ENCODE measurements at regions not wholly inside any gene's neighbourhood (a gene's known extent, or its start where the extent isn't known, plus 50 kb on each side); places are given as distances from the start of the nearest gene placed in this dataset.

GRCh38 chr7:31254926-31255325 lies 85.6 kb downstream of the NEUROD6 start:
- no peaks in the 10 kb centered on the region for H3K27me3 ChIP-seq (ENCODE audit: control insufficient read depth in 3 of 3, insufficient read depth in 3 of 3, low read depth in 1 of 3, low read length in 3 of 3)
- no peak overlapping the region for H2AFZ ChIP-seq (ENCODE audit: low read length)
- H3K4me2 ChIP-seq (ENCODE audit: insufficient read depth, low read length, poor library complexity, severe bottlenecking), result no peak overlapping the region
- no peak for DNase-seq (ENCODE audit: low spot score)
- no peak overlapping the region for H2BK5ac ChIP-seq (ENCODE audit: low read length)
- no peak overlapping the region for H3K27ac ChIP-seq (replicated peaks; ENCODE audit: low read length)
- H3K4ac ChIP-seq (ENCODE audit: low read length), result no peak overlapping the region
- no peak overlapping the region for H2BK15ac ChIP-seq (ENCODE audit: low read length)
- no peak overlapping the region for H2BK120ac ChIP-seq (ENCODE audit: low read depth, low read length)
- H2AK5ac ChIP-seq (ENCODE audit: low read depth, low read length), result no peak overlapping the region
- no peak overlapping the region for H4K8ac ChIP-seq (ENCODE audit: low read depth, low read length)
- H3K9me3 ChIP-seq (replicated peaks in 1 of 2; ENCODE audit: control insufficient read depth in 2 of 2, insufficient read depth in 1 of 2, low read depth in 1 of 2, low read length in 2 of 2), result no peaks in the 10 kb centered on the region
- no peak overlapping the region for H3K4me3 ChIP-seq (ENCODE audit: low read length in 2 of 2)
- no peak overlapping the region for H3K14ac ChIP-seq (ENCODE audit: low read length)
- no peak overlapping the region for H3K9ac ChIP-seq (ENCODE audit: low read depth, low read length, poor library complexity)
- no peak overlapping the region for H4K91ac ChIP-seq (ENCODE audit: low read depth, low read length, poor library complexity)
- H3K4me1 ChIP-seq (ENCODE audit: control insufficient read depth in 2 of 2, insufficient read depth in 1 of 2, low read depth in 1 of 2, low read length in 2 of 2), result no peaks in the 10 kb centered on the region
- no peaks in the 10 kb centered on the region for H3K36me3 ChIP-seq (replicated peaks in 1 of 2; ENCODE audit: control insufficient read depth in 2 of 2, insufficient read depth in 2 of 2, low read length in 2 of 2)
- no peak overlapping the region for H2BK12ac ChIP-seq (ENCODE audit: low read length)
- H3K18ac ChIP-seq (ENCODE audit: low read length), result no peak overlapping the region
- no peak overlapping the region for H3K23ac ChIP-seq (ENCODE audit: low read depth, low read length, poor library complexity)
- no CpG with 5 or more reads among the region's 1 CpG for WGBS, 2 donors (ENCODE audit: extremely low coverage in 2 of 2, insufficient read length in 2 of 2, insufficient replicate concordance in 1 of 2)
- H3K79me1 ChIP-seq (ENCODE audit: low read depth, low read length), result no peaks in the 10 kb centered on the region

- no CpG with 5 or more reads among the region's 4 CpGs for WGBS, 2 donors (ENCODE audit: extremely low coverage in 2 of 2, insufficient read length in 2 of 2, insufficient replicate concordance in 1 of 2)
- Histone ChIP-seq H3K9ac (ENCODE audit: low read depth, low read length, poor library complexity) (no peak overlapping the region), H3K4ac (ENCODE audit: low read length) (no peak overlapping the region), H3K18ac (ENCODE audit: low read length) (no peak overlapping the region), H3K9me3 (replicated peaks in 1 of 2; ENCODE audit: control insufficient read depth in 2 of 2, insufficient read depth in 1 of 2, low read depth in 1 of 2, low read length in 2 of 2) (no peaks in the 10 kb centered on the region), H3K27me3 (ENCODE audit: control insufficient read depth in 3 of 3, insufficient read depth in 3 of 3, low read depth in 1 of 3, low read length in 3 of 3) (no peaks in the 10 kb centered on the region), H2AFZ (ENCODE audit: low read length) (no peak overlapping the region), H4K8ac (ENCODE audit: low read depth, low read length) (no peak overlapping the region), H3K79me1 (ENCODE audit: low read depth, low read length) (no peaks in the 10 kb centered on the region), H2BK120ac (ENCODE audit: low read depth, low read length) (no peak overlapping the region), H2BK5ac (ENCODE audit: low read length) (no peak overlapping the region), H3K36me3 (replicated peaks in 1 of 2; ENCODE audit: control insufficient read depth in 2 of 2, insufficient read depth in 2 of 2, low read length in 2 of 2) (no peaks in the 10 kb centered on the region), H3K4me2 (ENCODE audit: insufficient read depth, low read length, poor library complexity, severe bottlenecking) (no peak overlapping the region), H4K91ac (ENCODE audit: low read depth, low read length, poor library complexity) (no peak overlapping the region), H2BK15ac (ENCODE audit: low read length) (no peak overlapping the region), H2BK12ac (ENCODE audit: low read length) (no peak overlapping the region), H3K14ac (ENCODE audit: low read length) (no peak overlapping the region), H3K27ac (replicated peaks; ENCODE audit: low read length) (no peak overlapping the region), H2AK5ac (ENCODE audit: low read depth, low read length) (no peak overlapping the region), H3K23ac (ENCODE audit: low read depth, low read length, poor library complexity) (no peak overlapping the region), H3K4me1 (ENCODE audit: control insufficient read depth in 2 of 2, insufficient read depth in 1 of 2, low read depth in 1 of 2, low read length in 2 of 2) (no peaks in the 10 kb centered on the region), H3K4me3 (ENCODE audit: low read length in 2 of 2) (no peak overlapping the region)
- no peak for DNase-seq (ENCODE audit: low spot score)
Measured at GRCh38 chr7:31253532-31253931, 87.0 kb downstream of the NEUROD6 start.

GRCh38 chr7:31251441-31251840 lies 89.1 kb downstream of the NEUROD6 start:
- H4K91ac ChIP-seq (ENCODE audit: low read depth, low read length, poor library complexity), result no peak overlapping the region
- no peak overlapping the region for H2AK5ac ChIP-seq (ENCODE audit: low read depth, low read length)
- no peak overlapping the region for H3K9ac ChIP-seq (ENCODE audit: low read depth, low read length, poor library complexity)
- H3K36me3 ChIP-seq (replicated peaks in 1 of 2; ENCODE audit: control insufficient read depth in 2 of 2, insufficient read depth in 2 of 2, low read length in 2 of 2), result no peaks in the 10 kb centered on the region
- no peak overlapping the region for H3K18ac ChIP-seq (ENCODE audit: low read length)
- H3K9me3 ChIP-seq (replicated peaks in 1 of 2; ENCODE audit: control insufficient read depth in 2 of 2, insufficient read depth in 1 of 2, low read depth in 1 of 2, low read length in 2 of 2), result no peaks in the 10 kb centered on the region
- H2BK120ac ChIP-seq (ENCODE audit: low read depth, low read length), result no peak overlapping the region
- H2BK12ac ChIP-seq (ENCODE audit: low read length), result no peak overlapping the region
- no peak overlapping the region for H2BK15ac ChIP-seq (ENCODE audit: low read length)
- H3K23ac ChIP-seq (ENCODE audit: low read depth, low read length, poor library complexity), result no peak overlapping the region
- no peak for DNase-seq (ENCODE audit: low spot score)
- H3K79me1 ChIP-seq (ENCODE audit: low read depth, low read length), result no peaks in the 10 kb centered on the region
- H3K4me1 ChIP-seq (ENCODE audit: control insufficient read depth in 2 of 2, insufficient read depth in 1 of 2, low read depth in 1 of 2, low read length in 2 of 2), result no peaks in the 10 kb centered on the region
- no peak overlapping the region for H2BK5ac ChIP-seq (ENCODE audit: low read length)
- H3K27ac ChIP-seq (replicated peaks; ENCODE audit: low read length), result no peak overlapping the region
- no peak overlapping the region for H2AFZ ChIP-seq (ENCODE audit: low read length)
- H3K4me3 ChIP-seq (ENCODE audit: low read length in 2 of 2), result no peak overlapping the region
- H3K4ac ChIP-seq (ENCODE audit: low read length), result no peak overlapping the region
- H4K8ac ChIP-seq (ENCODE audit: low read depth, low read length), result no peak overlapping the region
- no CpG with 5 or more reads among the region's 8 CpGs for WGBS, 2 donors (ENCODE audit: extremely low coverage in 2 of 2, insufficient read length in 2 of 2, insufficient replicate concordance in 1 of 2)
- no peaks in the 10 kb centered on the region for H3K27me3 ChIP-seq (ENCODE audit: control insufficient read depth in 3 of 3, insufficient read depth in 3 of 3, low read depth in 1 of 3, low read length in 3 of 3)
- no peak overlapping the region for H3K14ac ChIP-seq (ENCODE audit: low read length)
- no peak overlapping the region for H3K4me2 ChIP-seq (ENCODE audit: insufficient read depth, low read length, poor library complexity, severe bottlenecking)

- no peaks in the 10 kb centered on the region for H3K9me3 ChIP-seq (replicated peaks in 1 of 2; ENCODE audit: control insufficient read depth in 2 of 2, insufficient read depth in 1 of 2, low read depth in 1 of 2, low read length in 2 of 2)
- H3K23ac ChIP-seq (ENCODE audit: low read depth, low read length, poor library complexity), result no peak overlapping the region
- no peaks in the 10 kb centered on the region for H3K4me1 ChIP-seq (ENCODE audit: control insufficient read depth in 2 of 2, insufficient read depth in 1 of 2, low read depth in 1 of 2, low read length in 2 of 2)
- no peaks in the 10 kb centered on the region for H3K36me3 ChIP-seq (replicated peaks in 1 of 2; ENCODE audit: control insufficient read depth in 2 of 2, insufficient read depth in 2 of 2, low read length in 2 of 2)
- H3K4me2 ChIP-seq (ENCODE audit: insufficient read depth, low read length, poor library complexity, severe bottlenecking), result no peak overlapping the region
- H2BK120ac ChIP-seq (ENCODE audit: low read depth, low read length), result no peak overlapping the region
- no peak overlapping the region for H2BK5ac ChIP-seq (ENCODE audit: low read length)
- DNase-seq (ENCODE audit: low spot score), result no peak
- no peak overlapping the region for H3K4ac ChIP-seq (ENCODE audit: low read length)
- no peaks in the 10 kb centered on the region for H3K27me3 ChIP-seq (ENCODE audit: control insufficient read depth in 3 of 3, insufficient read depth in 3 of 3, low read depth in 1 of 3, low read length in 3 of 3)
- H4K8ac ChIP-seq (ENCODE audit: low read depth, low read length), result no peak overlapping the region
- no peak overlapping the region for H2BK15ac ChIP-seq (ENCODE audit: low read length)
- H2AK5ac ChIP-seq (ENCODE audit: low read depth, low read length), result no peak overlapping the region
- no peak overlapping the region for H3K27ac ChIP-seq (replicated peaks; ENCODE audit: low read length)
- no peak overlapping the region for H2AFZ ChIP-seq (ENCODE audit: low read length)
- no peaks in the 10 kb centered on the region for H3K79me1 ChIP-seq (ENCODE audit: low read depth, low read length)
- H3K9ac ChIP-seq (ENCODE audit: low read depth, low read length, poor library complexity), result no peak overlapping the region
- H3K18ac ChIP-seq (ENCODE audit: low read length), result no peak overlapping the region
- H2BK12ac ChIP-seq (ENCODE audit: low read length), result no peak overlapping the region
- no peak overlapping the region for H3K4me3 ChIP-seq (ENCODE audit: low read length in 2 of 2)
- no peak overlapping the region for H3K14ac ChIP-seq (ENCODE audit: low read length)
- no peak overlapping the region for H4K91ac ChIP-seq (ENCODE audit: low read depth, low read length, poor library complexity)
- no CpG with 5 or more reads among the region's 11 CpGs for WGBS, 2 donors (ENCODE audit: extremely low coverage in 2 of 2, insufficient read length in 2 of 2, insufficient replicate concordance in 1 of 2)
Measured at GRCh38 chr7:31249671-31250070, 90.9 kb downstream of the NEUROD6 start.

Measured in neuronal stem cell (in vitro differentiated cells).